CD4-positive, alpha-beta T cell treated with Interferon gamma for 1 hour (primary cell): ENCODE measurements at regions not wholly inside any gene's neighbourhood (a gene's known extent, or its start where the extent isn't known, plus 50 kb on each side); places are given as distances from the start of the nearest gene placed in this dataset.
"Not testable (repeated sequence)": the region's sequence is repeated elsewhere in the genome, so short reads cannot be mapped to it uniquely, and the experiment has no call there.

ENCODE experiments used
- DNase-seq: peaks from one replicate; pipeline ENCODE4 v3.0.0-alpha.2; 2020

DNA sequence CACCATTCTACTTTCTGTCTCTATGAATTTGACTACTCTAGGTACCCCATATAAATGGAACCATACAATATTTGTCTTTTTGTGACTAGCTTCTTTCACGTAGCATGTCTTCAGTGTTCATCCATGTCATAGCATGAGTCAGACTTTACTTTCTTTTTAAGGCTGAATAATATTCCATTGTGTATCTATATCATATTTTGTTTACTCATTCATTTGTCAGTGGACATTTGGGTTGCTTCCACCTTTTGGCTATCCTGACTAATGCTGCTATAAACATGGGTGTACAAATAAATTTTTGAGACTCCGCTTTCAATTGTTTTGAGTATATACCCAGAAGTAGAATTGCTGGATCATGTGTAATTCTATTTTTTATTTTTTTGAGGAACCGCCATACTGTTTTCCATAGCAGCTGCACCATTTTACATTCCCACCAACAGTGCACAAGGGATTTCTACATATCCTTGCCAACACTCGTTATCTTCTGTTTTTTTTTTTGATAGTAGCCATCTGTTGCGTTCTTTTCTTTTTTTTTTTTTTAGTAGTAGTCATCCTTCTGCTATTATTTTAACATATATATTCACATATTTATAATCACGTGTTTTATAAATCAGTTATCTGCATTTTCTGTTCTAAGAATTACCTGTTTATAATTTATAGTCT lies 158.0 kb upstream of the MED14 start:
- DNase-seq: no peak

DNA sequence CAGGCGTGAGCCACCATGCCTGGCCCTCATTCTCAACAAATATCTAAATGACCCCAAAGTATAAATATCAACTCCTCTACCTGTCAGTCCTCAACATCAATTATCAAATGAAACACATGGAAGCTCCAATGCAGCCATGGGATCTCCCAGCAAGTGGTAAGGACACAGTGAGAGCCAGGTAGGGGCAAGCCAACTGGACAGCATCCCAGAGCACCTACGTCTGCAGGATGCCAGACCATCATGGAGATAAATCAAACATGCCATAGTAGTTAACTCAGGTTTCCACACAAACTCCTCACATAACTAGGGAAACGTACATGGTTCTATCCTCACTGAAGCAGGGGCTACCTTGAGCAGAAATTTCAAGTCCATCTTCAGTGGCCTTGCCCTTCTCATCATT lies 159.9 kb upstream of the MED14 start:
- DNase-seq: no peak

GRCh38 chrX:40897718-40898270 lies 162.5 kb upstream of the MED14 start:
- no peak for DNase-seq

DNA sequence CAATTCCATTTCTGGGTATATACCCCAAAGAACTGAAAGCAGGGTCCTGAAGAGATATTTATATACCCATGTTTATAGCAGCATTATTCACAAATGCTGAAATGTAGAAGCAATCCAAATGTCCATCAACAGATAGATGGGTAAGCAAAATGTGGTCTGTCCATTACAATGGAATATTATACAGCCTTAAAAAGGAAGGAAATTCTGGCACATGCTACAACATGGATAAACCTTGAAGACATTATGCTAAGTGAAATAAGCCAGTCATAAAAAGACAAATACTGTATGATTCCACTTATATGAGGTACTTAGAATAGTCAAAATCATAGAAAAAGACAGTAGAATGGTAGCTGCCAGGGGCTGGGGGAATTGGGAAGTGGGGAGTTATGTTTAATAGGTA lies 169.4 kb upstream of the MED14 start:
- DNase-seq: not testable (repeated sequence)

DNA sequence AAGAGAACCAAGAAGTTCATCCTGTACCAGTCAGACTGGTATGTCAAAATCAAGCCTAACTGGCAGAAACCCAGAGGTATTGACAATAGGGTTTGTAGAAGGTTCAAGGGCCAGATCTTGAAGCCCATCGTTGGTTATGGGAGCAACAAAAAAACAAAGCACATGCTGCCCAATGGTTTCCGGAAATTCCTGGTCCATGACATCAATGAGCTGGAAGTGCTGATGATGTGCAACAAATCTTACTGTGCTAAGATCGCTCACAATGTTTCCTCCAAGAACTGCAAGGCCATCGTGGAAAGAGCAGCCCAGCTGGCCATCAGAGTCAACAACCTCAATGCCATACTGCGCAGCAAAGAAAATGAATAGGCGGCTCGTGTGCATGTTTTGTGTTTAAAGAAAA lies 172.7 kb upstream of the MED14 start:
- DNase-seq: no peak

DNA sequence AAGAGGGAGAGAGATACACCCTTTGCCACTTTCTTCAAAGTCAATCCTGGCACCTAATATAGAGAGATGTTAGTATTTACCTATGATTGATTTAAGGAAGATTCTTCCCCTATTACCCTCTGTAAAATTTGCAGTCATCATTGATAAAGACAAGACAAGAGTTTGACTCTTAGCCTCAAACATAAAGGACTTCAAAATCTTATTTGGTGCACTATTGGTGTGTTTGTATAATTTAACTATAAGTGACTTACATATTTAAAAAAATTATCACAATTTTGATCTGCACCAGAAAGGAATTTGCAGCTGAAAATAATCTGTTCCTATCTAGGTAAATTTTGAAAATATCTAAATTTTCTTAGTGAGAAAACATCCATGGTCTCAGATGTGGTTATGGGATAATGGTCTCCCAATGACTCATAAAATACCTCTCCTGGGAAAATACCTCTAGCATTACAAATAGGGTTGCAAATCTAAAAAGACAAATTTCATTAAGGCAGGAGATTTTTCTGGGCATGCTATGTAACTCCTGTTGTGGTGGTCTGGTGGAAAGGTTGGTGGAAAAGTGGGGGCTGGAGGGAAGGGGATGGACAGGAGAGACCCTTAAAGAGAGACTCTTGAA lies 173.6 kb upstream of the MED14 start:
- DNase-seq: no peak

DNA sequence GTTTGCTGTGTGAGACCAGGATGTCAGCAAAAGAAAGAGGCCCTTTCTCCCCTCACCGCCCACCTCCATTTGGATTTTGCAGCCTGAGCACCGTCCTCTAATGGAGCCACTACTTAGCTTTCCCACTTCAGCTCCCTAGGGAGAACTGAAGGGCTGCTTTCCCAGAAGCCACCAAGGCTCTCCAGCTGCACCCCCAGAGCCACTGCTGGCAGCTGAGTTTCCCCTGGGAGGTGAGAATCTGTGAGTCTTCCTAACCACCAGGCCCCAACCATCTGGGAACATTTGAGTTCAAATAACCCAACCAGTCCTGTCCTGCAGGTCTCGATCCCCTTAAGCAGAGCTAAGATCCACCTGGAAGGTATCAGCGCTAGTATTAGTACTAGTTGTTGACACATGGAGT lies 173.1 kb upstream of the USP9X start:
- no peak for DNase-seq

DNA sequence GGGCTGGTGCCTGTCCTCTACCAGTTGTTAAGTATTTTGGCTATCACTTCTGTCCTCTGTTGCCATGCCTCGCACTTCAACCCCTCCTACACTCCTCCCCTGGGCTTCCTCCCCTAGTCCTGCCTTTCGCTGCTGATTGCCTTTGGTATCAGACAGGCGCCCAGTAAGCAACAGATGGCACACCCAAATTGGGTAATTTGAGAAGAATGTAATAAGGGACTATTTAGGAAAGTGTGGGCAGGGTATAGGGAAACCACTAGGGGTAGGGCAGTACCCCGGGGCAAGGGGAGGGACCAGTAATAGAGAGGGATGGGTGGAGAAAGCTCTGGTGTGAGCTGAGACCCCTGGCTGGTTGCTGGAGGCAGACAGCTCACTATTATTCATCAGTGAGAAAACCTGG lies 172.7 kb upstream of the USP9X start:
- DNase-seq: no peak

DNA sequence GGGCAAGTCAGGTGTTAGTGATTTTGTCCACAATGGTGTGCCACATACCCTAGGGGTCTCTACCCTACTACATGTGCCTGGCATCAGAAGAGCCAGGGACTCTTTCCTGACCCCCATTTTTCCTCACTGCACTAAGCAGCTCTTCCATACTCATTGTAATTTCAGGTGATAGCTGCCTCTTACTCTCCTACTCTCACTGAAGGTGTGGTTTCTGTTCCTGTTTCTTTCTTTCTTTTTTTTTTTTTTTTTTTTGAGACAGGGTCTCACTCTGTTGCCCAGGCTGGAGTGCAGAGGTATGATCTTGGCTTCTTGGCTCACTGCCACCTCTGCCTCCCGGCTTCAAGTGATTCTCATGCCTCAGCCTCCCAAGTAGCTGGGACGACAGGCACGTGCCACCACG lies 164.9 kb upstream of the USP9X start:
- no peak for DNase-seq

- DNase-seq: no peak
These were observed 162.9 kb upstream of the USP9X start for GRCh38 chrX:40922307-40922706.

DNA sequence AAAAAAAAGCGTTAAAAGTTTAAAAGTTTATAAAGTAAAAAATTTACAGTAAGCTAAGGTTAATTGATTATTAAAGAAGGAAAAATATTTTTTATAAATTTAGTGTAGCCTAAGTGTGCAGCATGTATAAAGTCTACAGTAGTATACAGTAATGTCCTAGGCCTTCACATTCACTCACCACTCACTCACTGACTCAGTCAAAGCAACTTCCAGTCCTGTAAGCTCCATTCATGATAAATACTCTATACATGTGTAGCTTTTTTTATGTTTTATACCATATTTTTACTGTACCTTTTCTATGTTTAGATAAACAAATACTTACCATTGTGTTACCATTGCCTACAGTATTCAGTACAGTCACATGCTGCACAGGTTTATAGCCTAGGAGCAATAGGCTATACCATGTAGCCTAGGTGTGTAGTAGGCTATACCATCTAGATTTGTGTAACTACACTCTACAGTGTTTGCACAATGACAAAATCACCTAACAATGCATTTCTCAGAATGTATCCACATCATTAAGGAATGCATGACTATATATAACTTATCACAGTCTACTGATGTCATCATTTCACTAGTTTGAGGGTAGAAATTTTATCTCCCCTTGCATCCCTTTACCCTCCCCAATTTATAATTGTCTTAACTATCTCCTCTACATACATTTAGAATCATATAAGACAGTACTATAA lies 158.4 kb upstream of the USP9X start:
- DNase-seq: not testable (repeated sequence)

DNA sequence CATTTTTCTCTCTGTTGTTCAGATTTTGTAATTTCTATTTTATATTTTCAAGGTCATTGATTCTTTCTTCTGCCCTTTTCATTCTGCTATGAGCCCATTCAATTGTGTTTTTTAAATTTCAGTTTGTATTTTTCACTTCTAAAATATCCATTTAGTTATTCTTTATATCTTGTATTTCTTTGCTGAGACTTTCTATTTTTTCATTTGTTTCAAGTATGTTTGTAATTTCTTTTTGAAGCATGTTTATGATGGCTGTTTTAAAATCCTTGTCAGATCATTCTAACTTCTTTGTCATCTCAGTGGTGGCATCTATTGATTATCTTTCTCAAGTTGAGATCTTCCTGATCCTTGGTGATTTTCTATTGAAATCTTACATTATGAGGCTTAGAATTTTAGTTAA lies 157.2 kb upstream of the USP9X start:
- no peak for DNase-seq

DNA sequence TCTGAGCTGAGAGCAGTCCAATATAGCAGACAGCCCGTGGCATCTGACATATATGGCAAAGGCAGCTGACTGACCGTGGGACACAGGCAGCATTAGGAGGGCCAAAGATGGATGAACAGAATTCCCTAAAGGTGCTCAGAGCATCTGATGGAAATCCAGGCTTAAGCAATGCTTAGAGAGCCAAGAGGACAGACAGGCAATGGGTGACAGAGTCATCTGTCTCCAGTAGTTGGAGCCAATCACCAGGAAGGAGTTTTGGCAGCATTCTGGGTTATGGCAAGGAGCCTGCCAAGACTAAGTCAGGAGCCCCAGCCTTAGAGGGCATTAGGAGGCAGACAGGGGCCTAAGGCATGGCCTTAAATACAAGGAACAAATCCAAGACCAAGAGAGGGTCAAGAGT lies 153.3 kb upstream of the USP9X start:
- DNase-seq: no peak

DNA sequence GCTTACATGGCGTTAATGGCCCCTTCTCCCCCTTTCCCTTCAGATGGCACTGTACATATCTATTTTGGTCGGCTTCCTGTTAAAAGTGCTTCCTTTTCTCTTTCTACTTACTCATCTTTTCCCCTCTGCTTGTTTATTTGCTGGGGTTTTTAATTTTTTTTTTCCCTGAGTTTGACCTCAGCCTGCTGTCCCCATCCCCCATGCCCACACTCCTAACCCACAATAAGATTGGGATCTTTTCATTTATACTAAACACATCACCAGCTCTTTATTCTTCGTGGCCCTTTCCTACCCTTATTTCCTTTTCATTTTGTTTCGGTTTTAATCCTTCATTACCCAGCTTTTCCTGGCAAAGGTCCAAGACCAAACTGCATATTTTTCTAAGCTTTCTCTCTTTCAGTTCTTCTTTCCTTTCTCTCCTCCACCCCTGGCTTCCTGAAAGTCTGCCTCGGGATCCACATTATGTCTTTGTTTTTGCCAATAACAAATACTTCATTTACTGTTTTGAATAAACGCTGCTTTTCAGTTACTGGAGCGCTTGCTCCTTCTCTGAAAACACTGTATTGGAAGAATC lies 152.0 kb upstream of the USP9X start:
- DNase-seq: no peak

DNA sequence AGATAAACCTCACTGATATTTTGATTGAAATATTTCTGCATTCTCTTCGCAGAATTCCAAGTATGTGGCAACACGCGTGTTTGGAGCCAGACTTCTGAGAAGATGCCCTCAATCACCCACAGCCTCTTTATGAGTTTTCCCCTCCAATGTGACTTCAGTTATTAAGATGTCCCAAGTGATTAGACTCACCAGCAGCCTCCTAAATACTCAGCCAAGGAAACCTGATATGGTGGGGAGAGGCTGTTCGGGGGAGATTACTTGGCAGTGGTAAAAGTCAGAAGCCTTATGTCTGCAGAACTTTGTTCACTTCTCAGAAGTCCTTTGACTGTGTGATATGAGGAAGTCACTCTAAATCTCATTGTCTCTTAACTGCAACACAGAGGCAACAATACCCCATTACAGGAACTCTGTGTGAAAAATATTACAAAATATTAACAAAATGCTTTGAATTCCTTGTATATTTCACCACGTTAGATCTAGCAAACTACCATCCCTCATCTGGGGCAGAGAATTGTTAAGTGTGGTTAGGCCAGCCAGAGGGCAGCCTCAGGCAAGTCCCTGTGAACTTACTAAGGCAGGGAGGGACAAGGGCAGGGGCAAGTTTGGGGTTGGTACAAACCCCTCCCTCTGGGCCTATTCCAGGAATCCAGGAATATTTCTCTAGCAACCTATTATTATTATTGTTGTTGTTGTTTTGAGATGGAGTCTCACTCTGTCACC lies 151.4 kb upstream of the USP9X start:
- no peak for DNase-seq

- no peak for DNase-seq
These were observed 148.4 kb upstream of the USP9X start for GRCh38 chrX:40936827-40937226.

- DNase-seq: no peak
These were observed 146.8 kb upstream of the USP9X start for GRCh38 chrX:40938423-40938822.

- no peak for DNase-seq
These were observed 142.1 kb upstream of the USP9X start for GRCh38 chrX:40943093-40943641.

GRCh38 chrX:40945361-40945713 lies 139.9 kb upstream of the USP9X start:
- DNase-seq: no peak

DNA sequence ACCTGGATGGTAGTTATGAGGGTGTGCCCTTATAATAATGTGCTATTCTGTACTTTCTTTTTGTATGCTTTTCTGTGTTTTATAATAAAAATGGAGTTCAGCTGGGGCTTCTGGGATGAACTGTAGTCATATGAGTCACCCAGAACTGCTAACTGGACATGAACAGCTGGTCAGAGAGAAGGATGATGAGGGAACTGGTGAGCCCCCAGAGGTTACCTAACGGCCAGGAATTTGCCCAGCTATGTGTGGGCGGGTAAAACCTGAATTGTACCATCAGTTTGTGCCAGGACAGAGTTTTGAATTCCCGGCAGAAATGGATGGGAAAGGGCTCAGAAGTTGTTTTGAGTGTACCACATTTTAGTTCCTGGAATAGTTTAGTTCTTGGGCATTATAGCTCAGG lies 138.0 kb upstream of the USP9X start:
- no peak for DNase-seq

DNA sequence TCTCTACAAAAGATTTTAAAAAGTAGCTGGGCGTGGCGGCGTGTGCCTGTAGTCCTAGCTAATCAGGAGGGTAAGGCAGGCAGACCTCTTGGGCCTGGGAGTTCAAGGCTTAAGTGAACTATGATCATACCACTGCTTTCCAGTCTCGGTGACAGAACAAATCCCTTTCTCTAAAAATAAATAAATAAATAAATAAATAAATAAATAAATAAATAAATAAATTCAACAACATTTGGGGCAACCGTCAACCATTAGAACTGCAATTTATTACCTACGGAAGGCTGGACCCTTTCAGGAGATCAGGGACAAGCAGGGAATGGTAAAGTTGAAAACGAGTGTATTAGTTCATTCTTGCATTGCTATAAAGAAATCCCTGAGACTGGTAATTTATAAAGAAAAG lies 136.2 kb upstream of the USP9X start:
- no peak for DNase-seq

- no peak for DNase-seq
These were observed 134.7 kb upstream of the USP9X start for GRCh38 chrX:40950546-40950945.

GRCh38 chrX:40951407-40951806 lies 133.8 kb upstream of the USP9X start:
- not testable (repeated sequence) for DNase-seq
